Neural progenitor cell (in vitro differentiated cells): ENCODE measurements at regions not wholly inside any gene's neighbourhood (a gene's known extent, or its start where the extent isn't known, plus 50 kb on each side); places are given as distances from the start of the nearest gene placed in this dataset.
"Not testable (repeated sequence)": the region's sequence is repeated elsewhere in the genome, so short reads cannot be mapped to it uniquely, and the experiment has no call there.

Experiments
- DNase-seq: peaks from one replicate; pipeline ENCODE4 v3.0.0-alpha.2; 2016; ENCODE audit warnings: low spot score
- H2AFZ ChIP-seq: fragments of 200-600 bp; sonication (generic); replicated peaks from 2 replicates; pipeline ENCODE4 v1.6.1; 2016; ENCODE audit warnings: antibody characterized with exemption
- H3F3A ChIP-seq: fragments of 200-600 bp; sonication (generic); 2 replicates; pipeline ENCODE4 v1.6.1; 2016; ENCODE audit warnings: antibody characterized with exemption, low read depth
- H3K27ac ChIP-seq: fragments of 200-600 bp; sonication (generic); 2 replicates; pipeline ENCODE4 v1.5.1; 2016; ENCODE audit warnings: mild to moderate bottlenecking
- H3K27me3 ChIP-seq: fragments of 200-600 bp; sonication (generic); 2 replicates; pipeline ENCODE4 v1.6.1; 2016; ENCODE audit warnings: mild to moderate bottlenecking, moderate library complexity
- H3K36me3 ChIP-seq: fragments of 200-600 bp; sonication (generic); 2 replicates; pipeline ENCODE4 v1.5.1; 2016
- H3K4me1 ChIP-seq: fragments of 200-600 bp; sonication (generic); 2 replicates; pipeline ENCODE4 v1.6.1; 2016; ENCODE audit warnings: mixed run types
- H3K4me2 ChIP-seq: fragments of 200-600 bp; sonication (generic); 2 replicates; pipeline ENCODE4 v1.6.1; 2016
- H3K4me3 ChIP-seq: fragments of 200-600 bp; sonication (generic); 2 replicates; pipeline ENCODE4 v1.5.1; 2016
- H3K79me2 ChIP-seq: fragments of 200-600 bp; sonication (generic); 2 replicates; pipeline ENCODE4 v1.6.1; 2016; ENCODE audit warnings: low read depth
- H3K9ac ChIP-seq: fragments of 200-600 bp; sonication (generic); 2 replicates; pipeline ENCODE4 v1.6.1; 2016
- H3K9me3 ChIP-seq: fragments of 200-600 bp; sonication (generic); 2 replicates; pipeline ENCODE4 v1.5.1; 2016; ENCODE audit warnings: low read depth
- H4K20me1 ChIP-seq: fragments of 200-600 bp; sonication (generic); 2 replicates; pipeline ENCODE4 v1.6.1; 2016; ENCODE audit warnings: low read depth
- H3K27ac Mint-ChIP-seq: 3 replicates; pipeline ENCODE4 v1.8.0; 2021; ENCODE audit warnings: mixed read lengths
- H3K27me3 Mint-ChIP-seq: 2 replicates; pipeline ENCODE4 v1.8.0; 2022; ENCODE audit warnings: low read depth, mild to moderate bottlenecking, inconsistent platforms, moderate library complexity, mixed read lengths; ENCODE audit not compliant: insufficient read depth
- H3K36me3 Mint-ChIP-seq: 3 replicates; pipeline ENCODE4 v1.8.0; 2021; ENCODE audit warnings: mixed read lengths
- H3K4me1 Mint-ChIP-seq: 3 replicates; pipeline ENCODE4 v1.8.0; 2021; ENCODE audit warnings: mixed read lengths
- H3K4me3 Mint-ChIP-seq: 3 replicates; pipeline ENCODE4 v1.8.0; 2021; ENCODE audit warnings: mild to moderate bottlenecking, moderate library complexity, mixed read lengths
- H3K9me3 Mint-ChIP-seq: 3 replicates; pipeline ENCODE4 v1.8.0; 2020; ENCODE audit warnings: mixed read lengths

GRCh38 chr10:38423634-38424033 is 329.5 kb downstream of the ZNF37A start:
- not testable (repeated sequence) for H3K9me3 ChIP-seq, H3K36me3 ChIP-seq, H3K4me1 ChIP-seq, H3K27me3 Mint-ChIP-seq, H3K4me3 ChIP-seq, H3K27me3 ChIP-seq, H4K20me1 ChIP-seq, H3K79me2 ChIP-seq, H2AFZ ChIP-seq, H3K27ac ChIP-seq, H3K9ac ChIP-seq, H3K4me2 ChIP-seq, H3K36me3 Mint-ChIP-seq, H3K27ac Mint-ChIP-seq, H3K4me1 Mint-ChIP-seq, H3K4me3 Mint-ChIP-seq, H3F3A ChIP-seq, H3K9me3 Mint-ChIP-seq, DNase-seq

GRCh38 chr10:38430242-38430641 is 336.1 kb downstream of the ZNF37A start:
- not testable (repeated sequence) for H3K9me3 Mint-ChIP-seq, H4K20me1 ChIP-seq, H3K27ac ChIP-seq, H3K9me3 ChIP-seq, H3K79me2 ChIP-seq, H3K9ac ChIP-seq, H2AFZ ChIP-seq, H3K4me3 ChIP-seq, H3K27me3 Mint-ChIP-seq, H3K36me3 ChIP-seq, H3K4me1 Mint-ChIP-seq, H3F3A ChIP-seq, H3K4me2 ChIP-seq, H3K27ac Mint-ChIP-seq, H3K27me3 ChIP-seq, H3K4me3 Mint-ChIP-seq, H3K4me1 ChIP-seq, DNase-seq, H3K36me3 Mint-ChIP-seq

- not testable (repeated sequence) for H3K79me2 ChIP-seq, H3K27ac ChIP-seq, H4K20me1 ChIP-seq, H3K36me3 ChIP-seq, H3K9ac ChIP-seq, DNase-seq, H3K4me1 Mint-ChIP-seq, H3K9me3 Mint-ChIP-seq, H3K4me2 ChIP-seq, H3K4me3 ChIP-seq, H3K27me3 Mint-ChIP-seq, H2AFZ ChIP-seq, H3F3A ChIP-seq, H3K4me1 ChIP-seq, H3K27me3 ChIP-seq, H3K36me3 Mint-ChIP-seq, H3K4me3 Mint-ChIP-seq, H3K9me3 ChIP-seq, H3K27ac Mint-ChIP-seq
Observed at GRCh38 chr10:38437359-38437758, 343.2 kb downstream of the ZNF37A start.

- H3K27ac ChIP-seq, H3K36me3 Mint-ChIP-seq, H3K27me3 ChIP-seq, H3K9me3 Mint-ChIP-seq, H2AFZ ChIP-seq, H4K20me1 ChIP-seq, H3K27ac Mint-ChIP-seq, H3K36me3 ChIP-seq, H3K27me3 Mint-ChIP-seq, H3K4me2 ChIP-seq, DNase-seq, H3K4me3 Mint-ChIP-seq, H3K4me1 Mint-ChIP-seq, H3F3A ChIP-seq, H3K4me1 ChIP-seq, H3K9ac ChIP-seq, H3K9me3 ChIP-seq, H3K79me2 ChIP-seq, H3K4me3 ChIP-seq: not testable (repeated sequence)
Observed at GRCh38 chr10:38448614-38449355, 354.6 kb downstream of the ZNF37A start.

- H3K4me3 Mint-ChIP-seq, H3K36me3 ChIP-seq, H3F3A ChIP-seq, H3K36me3 Mint-ChIP-seq, H3K4me1 ChIP-seq, H2AFZ ChIP-seq, H3K27me3 ChIP-seq, H3K9me3 ChIP-seq, H3K4me2 ChIP-seq, H3K4me3 ChIP-seq, DNase-seq, H3K79me2 ChIP-seq, H3K27ac ChIP-seq, H3K27me3 Mint-ChIP-seq, H3K9me3 Mint-ChIP-seq, H4K20me1 ChIP-seq, H3K9ac ChIP-seq, H3K27ac Mint-ChIP-seq, H3K4me1 Mint-ChIP-seq: not testable (repeated sequence)
Observed at GRCh38 chr10:38449618-38450017, 355.5 kb downstream of the ZNF37A start.

- not testable (repeated sequence) for DNase-seq, H3K79me2 ChIP-seq, H3K9ac ChIP-seq, H3K4me2 ChIP-seq, H3K4me1 ChIP-seq, H3K4me3 ChIP-seq, H3K27me3 ChIP-seq, H3K27ac ChIP-seq, H3K27me3 Mint-ChIP-seq, H3K4me3 Mint-ChIP-seq, H3K9me3 Mint-ChIP-seq, H3K9me3 ChIP-seq, H3K36me3 ChIP-seq, H2AFZ ChIP-seq, H4K20me1 ChIP-seq, H3K27ac Mint-ChIP-seq, H3K4me1 Mint-ChIP-seq, H3F3A ChIP-seq, H3K36me3 Mint-ChIP-seq
Observed at GRCh38 chr10:38450372-38451057, 356.4 kb downstream of the ZNF37A start.

- not testable (repeated sequence) for H3K9ac ChIP-seq, H3K4me3 Mint-ChIP-seq, H3K9me3 ChIP-seq
Observed at GRCh38 chr10:38451306-38451967, 357.3 kb downstream of the ZNF37A start.

More at GRCh38 chr10:38451306-38451967, 357.3 kb downstream of the ZNF37A start:
- not testable (repeated sequence) for H3K4me2 ChIP-seq, H3K9me3 Mint-ChIP-seq, DNase-seq, H3K4me1 ChIP-seq, H3K27ac ChIP-seq, H3K79me2 ChIP-seq, H3K4me3 ChIP-seq, H3K27ac Mint-ChIP-seq, H3K27me3 ChIP-seq, H3K36me3 ChIP-seq, H4K20me1 ChIP-seq, H2AFZ ChIP-seq, H3K4me1 Mint-ChIP-seq, H3K36me3 Mint-ChIP-seq, H3K27me3 Mint-ChIP-seq, H3F3A ChIP-seq
